Keratinocyte (primary cell): ENCODE measurements at regions not wholly inside any gene's neighbourhood (a gene's known extent, or its start where the extent isn't known, plus 50 kb on each side); places are given as distances from the start of the nearest gene placed in this dataset.

ENCODE experiments used
- DNase-seq: peaks from one replicate; pipeline ENCODE4 v3.0.0-alpha.2; 2011; ENCODE audit warnings: low read depth, missing footprints, low spot score
- FAIRE-seq: peaks from 2 replicates; lab custom pipeline; 2011; peaks lifted over from hg19 to GRCh38; lab: Jason Lieb, UNC
- H2AFZ ChIP-seq: 2 replicates; pipeline ENCODE4 v1.6.0; 2012; ENCODE audit warnings: low read length, control low read depth, inconsistent platforms; ENCODE audit not compliant: control insufficient read depth
- H3K27ac ChIP-seq: 2 replicates; pipeline ENCODE4 v1.5.1; 2011; ENCODE audit warnings: low read length; ENCODE audit not compliant: control insufficient read depth, insufficient read depth
- H3K27me3 ChIP-seq: 3 replicates; pipeline ENCODE4 v1.6.0; 2011; ENCODE audit warnings: low read length; ENCODE audit not compliant: control insufficient read depth, insufficient read depth; ENCODE audit errors: extremely low read depth
- H3K36me3 ChIP-seq, 2 experiments: 2 replicates in 1 of 2; 3 replicates in 1 of 2; pipeline ENCODE4 v1.5.1; 2011; ENCODE audit warnings: low read length in 2 of 2, mild to moderate bottlenecking in 1 of 2; ENCODE audit not compliant: control insufficient read depth in 2 of 2, insufficient read depth in 2 of 2; ENCODE audit errors: extremely low read depth in 1 of 2
- H3K4me1 ChIP-seq: 3 replicates; pipeline ENCODE4 v1.5.1; 2011; ENCODE audit warnings: low read length; ENCODE audit not compliant: control insufficient read depth, insufficient read depth; ENCODE audit errors: extremely low read depth
- H3K4me2 ChIP-seq: 3 replicates; pipeline ENCODE4 v1.6.0; 2011; ENCODE audit warnings: low read depth, low read length; ENCODE audit not compliant: control insufficient read depth, insufficient read depth; ENCODE audit errors: extremely low read depth
- H3K4me3 ChIP-seq, 3 experiments: fragments of 200-600 bp in 1 of 3; sonication (generic) in 1 of 3; 2 replicates in 2 of 3; 3 replicates in 1 of 3; pipeline ENCODE4 v1.5.1; 2011 to 2016; ENCODE audit warnings: low read length in 3 of 3, mild to moderate bottlenecking in 3 of 3, control low read depth in 2 of 3, inconsistent platforms in 1 of 3, low read depth in 1 of 3, mixed read lengths in 1 of 3, mixed run types in 1 of 3, moderate library complexity in 1 of 3; ENCODE audit not compliant: control insufficient read depth in 2 of 3, insufficient read depth in 2 of 3; ENCODE audit errors: extremely low read depth in 1 of 3
- H3K79me2 ChIP-seq: 2 replicates; pipeline ENCODE4 v1.6.0; 2012; ENCODE audit warnings: low read length; ENCODE audit not compliant: control insufficient read depth, insufficient read depth
- H3K9ac ChIP-seq: 3 replicates; pipeline ENCODE4 v1.6.0; 2011; ENCODE audit warnings: low read length; ENCODE audit not compliant: control insufficient read depth, insufficient read depth; ENCODE audit errors: extremely low read depth
- H3K9me1 ChIP-seq: 3 replicates; pipeline ENCODE4 v1.6.0; 2011; ENCODE audit warnings: low read length; ENCODE audit not compliant: control insufficient read depth, insufficient read depth; ENCODE audit errors: extremely low read depth
- H3K9me3 ChIP-seq: 2 replicates; pipeline ENCODE4 v1.5.1; 2012; ENCODE audit warnings: low read depth, low read length; ENCODE audit not compliant: control insufficient read depth
- H4K20me1 ChIP-seq: 3 replicates; pipeline ENCODE4 v1.6.0; 2011; ENCODE audit warnings: low read length; ENCODE audit not compliant: control insufficient read depth, insufficient read depth; ENCODE audit errors: extremely low read depth
- CTCF ChIP-seq, 3 experiments: IDR thresholded peaks in 1 of 3; conservative IDR thresholded peaks in 1 of 3; optimal IDR thresholded peaks in 1 of 3; 2 replicates in 2 of 3; 3 replicates in 1 of 3; pipeline versions ENCODE3 to v1.5.1; 2011; ENCODE audit warnings: low read length in 3 of 3, mild to moderate bottlenecking in 3 of 3, moderate library complexity in 2 of 3, control low read depth in 1 of 3, inconsistent platforms in 1 of 3; ENCODE audit not compliant: insufficient read depth in 2 of 3; ENCODE audit errors: extremely low read depth in 1 of 3
- EZH2 ChIP-seq: IDR thresholded peaks from one replicate; pipeline ENCODE4 v1.6.1; 2012; ENCODE audit warnings: inconsistent platforms, mild to moderate bottlenecking, low read length, moderate library complexity
- dilution Hi-C: fragments of 300-500 bp; cut with MboI; formaldehyde crosslinking; loops from one replicate; pipeline ENCODE4 v1.7.0; 2020; ENCODE audit warnings: low sequenced_read_pairs; ENCODE audit not compliant: extremely low pct_ligation_motif_present

GRCh38 chr5:174309131-174309795 lies 263.8 kb downstream of the NSG2 start:
- dilution Hi-C loops, result no loop called here
- Histone ChIP-seq H3K4me2 (no peak overlapping the region), H3K9me1 (no peaks in the 10 kb centered on the region), H3K9me3 (no peaks in the 10 kb centered on the region), H4K20me1 (no peaks in the 10 kb centered on the region), H3K27ac (no peak overlapping the region), H3K79me2 (no peaks in the 10 kb centered on the region), H3K27me3 (peaks cover 6% of the 10 kb centered on the region), H3K4me3 (no peak overlapping the region), H3K9ac (no peak overlapping the region), H3K4me1 (no peaks in the 10 kb centered on the region), H3K36me3 (no peaks in the 10 kb centered on the region), H2AFZ (no peak overlapping the region)
- TF ChIP-seq EZH2 (no peak), CTCF (optimal IDR thresholded peaks at IDR 0.05 in 1 of 3, IDR thresholded peaks at IDR 0.05 in 1 of 3, conservative IDR thresholded peaks at IDR 0.05 in 1 of 3; ENCODE audit: extremely low read depth in 1 of 3, insufficient read depth in 2 of 3, low read length in 3 of 3) (no peak)
- DNase-seq (no peak), FAIRE-seq (no peak)

- no peak overlapping the region for H3K4me2 ChIP-seq
- no peak overlapping the region for H3K4me3 ChIP-seq
- H3K27ac ChIP-seq, result no peak overlapping the region
- no peak overlapping the region for H3K9ac ChIP-seq
- peaks cover 6% of the 10 kb centered on the region for H3K27me3 ChIP-seq
- H3K79me2 ChIP-seq, result no peaks in the 10 kb centered on the region
- no peaks in the 10 kb centered on the region for H3K9me3 ChIP-seq
- DNase-seq (no peak), FAIRE-seq (no peak)
- H3K4me1 ChIP-seq, result no peaks in the 10 kb centered on the region
- no peaks in the 10 kb centered on the region for H3K9me1 ChIP-seq
- H3K36me3 ChIP-seq, result no peaks in the 10 kb centered on the region
- TF ChIP-seq CTCF (optimal IDR thresholded peaks at IDR 0.05 in 1 of 3, IDR thresholded peaks at IDR 0.05 in 1 of 3, conservative IDR thresholded peaks at IDR 0.05 in 1 of 3; ENCODE audit: extremely low read depth in 1 of 3, insufficient read depth in 2 of 3, low read length in 3 of 3) (no peak), EZH2 (no peak)
- dilution Hi-C loops, result no loop called here
- no peak overlapping the region for H2AFZ ChIP-seq
- no peaks in the 10 kb centered on the region for H4K20me1 ChIP-seq
These were observed 264.7 kb downstream of the NSG2 start for GRCh38 chr5:174310243-174310642.
